ENCODE measurements at regions not wholly inside any gene's neighbourhood (a gene's known extent, or its start where the extent isn't known, plus 50 kb on each side); places are given as distances from the start of the nearest gene placed in this dataset.

GRCh38 chr2:2859732-2860131 is 517.9 kb downstream of the EIPR1 start:
- in situ Hi-C loops (cut with HindIII; ENCODE audit: low sequenced_read_pairs): no loop called here

GRCh38 chr2:2859164-2859563 is 518.5 kb downstream of the EIPR1 start:
- in situ Hi-C loops (cut with HindIII; ENCODE audit: low sequenced_read_pairs): no loop called here

- in situ Hi-C loops (cut with HindIII; ENCODE audit: low sequenced_read_pairs): no loop called here
Measured at GRCh38 chr2:2856723-2857415, 520.7 kb downstream of the EIPR1 start.

GRCh38 chr2:2855297-2855696 is 522.3 kb downstream of the EIPR1 start:
- in situ Hi-C loops (cut with HindIII; ENCODE audit: low sequenced_read_pairs): no loop called here

DNA sequence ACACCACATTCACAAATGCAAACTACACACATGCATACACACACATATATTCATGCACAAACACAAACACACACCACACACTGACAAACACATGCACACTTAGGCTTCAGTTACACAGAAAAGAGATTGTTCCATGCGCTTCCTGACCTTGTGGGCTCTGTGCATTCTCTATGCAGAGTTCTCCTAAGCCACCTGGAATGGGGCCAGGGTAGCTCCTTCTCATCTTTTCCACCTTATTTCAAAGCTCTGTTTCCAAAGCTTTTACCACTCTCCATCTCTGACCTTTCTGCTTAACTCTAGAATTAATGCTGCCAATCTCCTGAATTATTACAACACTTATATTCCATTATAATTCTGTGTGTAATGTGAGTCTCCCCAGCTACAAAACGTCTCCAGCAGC is 522.3 kb upstream of the MYT1L start:
- in situ Hi-C loops (cut with HindIII; ENCODE audit: low sequenced_read_pairs): no loop called here

DNA sequence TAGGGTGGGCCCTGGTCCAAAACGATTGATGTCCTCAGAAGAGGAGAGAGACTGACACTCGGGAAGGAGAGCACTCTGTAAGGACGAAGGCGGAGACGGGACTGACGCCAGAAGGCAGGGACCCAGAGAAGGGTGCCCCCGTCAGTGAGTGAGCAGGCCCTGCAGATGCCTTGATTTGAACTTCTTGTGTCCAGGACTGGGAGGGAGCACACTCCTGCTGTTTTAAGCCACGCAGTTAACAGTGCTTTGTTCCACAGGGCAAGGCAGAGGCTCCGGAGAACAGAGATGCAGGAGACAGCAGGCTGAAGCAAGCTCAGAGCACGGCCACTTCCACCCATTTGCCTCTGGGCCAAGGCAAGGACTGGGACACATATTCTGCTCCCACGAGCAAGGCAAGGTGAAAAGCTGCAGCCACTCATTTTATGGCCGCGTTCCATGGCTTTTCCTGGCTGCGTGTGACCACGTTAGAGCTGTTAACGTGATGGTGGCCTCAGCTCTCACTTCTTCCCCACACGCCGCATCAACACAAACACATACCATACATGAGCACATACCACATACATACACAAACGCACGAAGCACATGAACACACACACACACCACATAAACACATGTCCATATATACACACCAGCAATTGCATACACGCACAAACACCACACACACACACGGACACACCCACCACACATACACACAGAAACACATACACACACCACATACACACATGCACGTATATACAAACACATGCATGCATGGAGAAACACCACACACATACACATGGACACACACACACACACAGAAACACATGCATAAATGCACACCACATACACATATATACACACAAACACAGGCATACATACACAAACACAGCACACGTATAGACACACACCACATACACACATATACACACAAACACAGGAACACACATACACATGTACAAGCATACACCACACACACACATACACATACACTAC is 521.0 kb upstream of the MYT1L start:
- in situ Hi-C loops (cut with HindIII; ENCODE audit: low sequenced_read_pairs): no loop called here

DNA sequence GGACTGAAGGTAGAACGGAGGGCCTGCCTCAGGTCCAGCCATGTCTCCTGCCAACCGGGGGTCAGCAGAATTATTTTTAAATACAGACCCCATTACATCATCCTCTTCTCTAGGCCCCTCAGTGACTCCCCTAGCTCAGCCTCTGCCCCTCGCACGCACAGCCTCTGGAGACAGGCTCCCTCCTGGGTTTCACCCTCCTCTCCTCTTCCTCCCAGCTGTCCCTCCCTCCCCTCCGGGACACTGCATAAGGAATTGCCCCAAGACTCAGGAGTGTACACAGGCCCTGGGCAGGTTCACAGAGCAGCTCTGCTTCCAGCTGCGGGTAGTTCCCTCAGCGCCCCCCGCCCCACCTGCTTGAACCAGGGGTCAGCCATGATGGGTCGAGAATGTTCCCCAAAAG is 520.2 kb upstream of the MYT1L start:
- in situ Hi-C loops (cut with HindIII; ENCODE audit: low sequenced_read_pairs): no loop called here

- in situ Hi-C loops (cut with HindIII; ENCODE audit: low sequenced_read_pairs): no loop called here
Measured at GRCh38 chr2:2850859-2851258, 519.8 kb upstream of the MYT1L start.

GRCh38 chr2:2850218-2850755 is 519.2 kb upstream of the MYT1L start:
- in situ Hi-C loops (cut with HindIII; ENCODE audit: low sequenced_read_pairs): no loop called here

- in situ Hi-C loops (cut with HindIII; ENCODE audit: low sequenced_read_pairs): no loop called here
Measured at GRCh38 chr2:2849464-2850217, 518.6 kb upstream of the MYT1L start.

DNA sequence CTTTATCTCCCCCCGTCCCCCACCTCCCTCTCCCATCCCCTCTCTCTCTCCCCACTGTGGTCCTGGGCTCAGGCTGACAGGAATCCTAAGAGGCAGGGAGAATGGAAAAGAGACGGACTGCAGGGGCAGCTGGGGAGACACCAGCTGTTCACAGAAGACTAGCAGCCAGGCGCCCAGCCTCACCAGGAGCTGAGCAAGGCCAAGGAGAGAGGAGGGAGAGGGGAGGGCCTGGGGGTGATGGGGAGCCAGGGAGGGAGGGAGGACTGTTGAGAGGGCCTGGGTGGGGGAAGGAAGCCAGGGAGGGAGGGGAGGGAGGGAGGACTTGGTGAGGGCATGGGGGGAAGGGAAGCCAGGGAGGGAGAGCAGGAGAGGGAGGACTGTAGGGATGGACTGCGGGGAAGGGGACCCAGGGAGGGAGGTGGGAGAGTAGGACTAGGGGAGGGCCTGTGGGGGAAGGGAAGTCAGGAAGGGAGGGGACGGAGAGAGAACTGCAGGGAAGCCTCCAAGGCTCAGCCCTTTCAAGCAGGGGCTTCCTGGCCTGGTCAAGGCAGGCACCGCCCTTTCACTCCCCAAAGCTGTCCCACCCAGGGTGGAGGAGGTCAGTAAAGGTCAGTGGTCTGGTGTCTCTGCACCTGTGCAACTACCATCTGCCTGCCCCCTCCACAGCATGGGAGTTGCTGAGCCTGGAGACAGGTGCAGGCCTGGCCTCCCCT is 517.7 kb upstream of the MYT1L start:
- in situ Hi-C loops (cut with HindIII; ENCODE audit: low sequenced_read_pairs): no loop called here

GRCh38 chr2:2848198-2848597 is 517.1 kb upstream of the MYT1L start:
- in situ Hi-C loops (cut with HindIII; ENCODE audit: low sequenced_read_pairs): no loop called here

GRCh38 chr2:2847209-2847676 is 516.2 kb upstream of the MYT1L start:
- in situ Hi-C loops (cut with HindIII; ENCODE audit: low sequenced_read_pairs): no loop called here

GRCh38 chr2:2846332-2847208 is 515.5 kb upstream of the MYT1L start:
- in situ Hi-C loops (cut with HindIII; ENCODE audit: low sequenced_read_pairs): no loop called here

GRCh38 chr2:2845806-2846315 is 514.8 kb upstream of the MYT1L start:
- in situ Hi-C loops (cut with HindIII; ENCODE audit: low sequenced_read_pairs): no loop called here

DNA sequence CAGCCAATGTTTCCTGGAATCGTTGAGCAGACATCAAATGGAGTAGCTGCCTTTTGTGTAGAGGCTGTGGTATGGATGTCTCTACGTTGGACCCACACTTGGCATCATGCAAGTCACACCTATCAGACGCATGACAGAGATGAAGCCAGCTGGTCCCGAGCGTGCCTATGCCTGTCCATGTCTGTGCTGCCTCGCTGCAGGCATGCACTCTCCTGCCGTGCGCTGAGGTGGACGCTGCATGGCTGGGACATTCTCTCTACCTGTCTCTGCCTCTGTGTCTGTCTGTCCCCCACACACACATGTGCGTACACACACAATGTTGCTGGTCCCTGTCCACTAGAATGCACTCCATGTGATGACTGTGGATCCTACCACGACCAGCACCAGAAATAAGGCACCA is 514.2 kb upstream of the MYT1L start:
- in situ Hi-C loops (cut with HindIII; ENCODE audit: low sequenced_read_pairs): no loop called here

GRCh38 chr2:2843969-2844548 is 513.0 kb upstream of the MYT1L start:
- in situ Hi-C loops (cut with HindIII; ENCODE audit: low sequenced_read_pairs): no loop called here

DNA sequence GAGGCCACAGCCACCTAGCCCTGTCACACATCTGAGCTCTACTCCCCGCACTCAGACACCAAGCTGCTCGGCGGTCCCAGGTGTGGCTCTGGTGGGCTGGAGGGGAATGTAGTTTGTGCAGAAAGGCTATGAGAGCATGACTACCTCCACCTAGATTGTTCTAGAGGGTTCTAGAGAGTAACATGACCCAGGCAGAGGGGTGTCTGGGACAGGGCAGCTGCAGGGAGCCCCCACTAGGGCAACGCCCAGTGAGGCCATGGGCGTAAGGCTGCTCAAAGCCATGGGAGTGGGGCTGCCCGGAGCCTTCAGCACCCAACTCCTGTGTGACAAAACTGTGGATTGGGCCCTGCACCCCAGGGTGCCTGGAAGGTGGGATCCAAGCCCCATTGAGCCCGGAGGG is 511.4 kb upstream of the MYT1L start:
- in situ Hi-C loops (cut with HindIII; ENCODE audit: low sequenced_read_pairs): no loop called here

Data from endothelial cell of hepatic sinusoid (primary cell).